WI38 (cell line): ENCODE measurements at regions not wholly inside any gene's neighbourhood (a gene's known extent, or its start where the extent isn't known, plus 50 kb on each side); places are given as distances from the start of the nearest gene placed in this dataset.

Experiments used
- H3K4me3 ChIP-seq: 2 replicates; pipeline ENCODE4 v1.5.1; 2011; ENCODE audit warnings: low read depth, mild to moderate bottlenecking, control low read depth, low read length
- CTCF ChIP-seq: IDR thresholded peaks from 2 replicates; pipeline ENCODE4 v1.5.1; 2012; ENCODE audit warnings: low read depth, mild to moderate bottlenecking, control low read depth, low read length

GRCh38 chr6:92485487-92485886 is 933.9 kb downstream of the EPHA7 start:
- no peak for TF ChIP-seq CTCF
- no peak overlapping the region for H3K4me3 ChIP-seq

DNA sequence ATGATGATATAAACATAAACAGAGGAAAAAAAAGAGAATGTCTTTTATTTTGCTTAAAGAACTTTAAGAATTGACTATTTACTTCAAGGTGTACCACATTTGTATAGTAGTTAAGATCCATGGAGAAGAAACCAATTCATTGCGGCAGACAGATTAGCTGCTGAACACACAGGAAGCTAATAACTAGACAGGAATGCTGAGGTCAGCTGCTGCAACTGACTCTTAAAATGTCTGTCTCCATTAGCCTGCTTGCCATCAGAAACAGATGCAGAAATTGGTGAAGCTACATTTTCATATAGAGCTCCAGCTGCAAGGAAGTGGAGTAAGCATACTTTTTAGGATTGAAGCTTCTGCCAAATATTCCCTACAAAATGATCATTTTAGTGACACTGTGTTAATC is 939.5 kb downstream of the EPHA7 start:
- TF ChIP-seq CTCF = no peak
- H3K4me3 ChIP-seq = no peak overlapping the region

GRCh38 chr6:92473056-92473455 is 946.3 kb downstream of the EPHA7 start:
- TF ChIP-seq CTCF = no peak
- H3K4me3 ChIP-seq = no peak overlapping the region

DNA sequence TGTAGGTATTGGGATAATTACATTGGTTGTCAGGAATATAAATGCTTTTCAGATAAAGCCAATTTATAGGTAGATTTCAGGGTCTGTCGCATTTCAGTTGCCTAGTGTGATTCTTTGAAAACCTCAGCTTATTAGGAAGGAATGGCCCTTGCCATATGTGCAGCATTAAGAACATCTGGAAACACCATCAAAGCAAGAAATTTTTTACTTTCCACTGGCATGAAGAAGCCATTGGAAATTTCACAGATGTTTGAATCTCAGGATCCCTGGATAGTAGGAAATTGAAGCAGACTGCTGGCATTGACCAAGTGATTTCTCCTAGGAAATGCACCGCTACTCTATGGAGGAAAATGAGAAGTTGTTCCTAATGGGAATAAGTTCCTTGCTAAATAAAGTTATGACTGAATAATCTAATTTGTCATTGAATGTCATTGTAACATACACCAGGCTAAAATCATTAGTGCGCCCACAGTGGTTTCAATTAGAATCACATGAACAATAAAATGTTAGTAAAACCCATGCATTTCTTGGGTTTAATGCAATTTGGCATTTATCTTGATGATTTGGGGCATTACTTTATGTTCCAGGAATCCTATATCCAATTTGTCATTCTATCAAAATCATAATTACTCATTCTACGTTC is 950.1 kb downstream of the EPHA7 start:
- H3K4me3 ChIP-seq = no peak overlapping the region
- TF ChIP-seq CTCF = no peak

DNA sequence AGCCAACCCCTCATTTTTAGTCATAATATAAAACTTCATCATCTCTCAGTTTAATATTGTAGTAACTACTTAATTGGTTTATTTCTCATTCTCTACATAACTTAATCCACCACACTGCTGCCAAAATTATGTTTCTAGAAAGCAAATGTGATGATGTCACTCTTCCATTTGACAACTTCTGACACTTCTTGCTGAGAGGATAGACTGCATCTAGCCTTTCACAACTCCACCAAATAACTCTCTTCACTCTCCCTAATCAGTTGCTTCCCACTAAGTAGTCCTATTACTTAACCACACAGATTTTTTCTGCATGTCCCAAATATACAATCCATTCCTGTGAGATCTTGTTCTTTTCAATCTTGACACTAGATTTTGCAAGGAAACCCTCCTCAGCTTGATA is 951.3 kb downstream of the EPHA7 start:
- no peak overlapping the region for H3K4me3 ChIP-seq
- no peak for TF ChIP-seq CTCF

- H3K4me3 ChIP-seq = no peak overlapping the region
- no peak for TF ChIP-seq CTCF
These were observed 959.2 kb downstream of the EPHA7 start for GRCh38 chr6:92460133-92460532.

- TF ChIP-seq CTCF = no peak
- H3K4me3 ChIP-seq = no peak overlapping the region
These were observed 959.8 kb downstream of the EPHA7 start for GRCh38 chr6:92459606-92460005.
